DND-41 (cell line): ENCODE measurements at regions not wholly inside any gene's neighbourhood (a gene's known extent, or its start where the extent isn't known, plus 50 kb on each side); places are given as distances from the start of the nearest gene placed in this dataset.

Source experiments
- CTCF ChIP-seq: IDR thresholded peaks from 2 replicates; pipeline ENCODE4 v1.5.1; 2012; ENCODE audit warnings: borderline replicate concordance, low read length, moderate library complexity, mild to moderate bottlenecking; ENCODE audit not compliant: poor library complexity, severe bottlenecking; ENCODE audit errors: extremely low read depth
- EZH2 ChIP-seq: IDR thresholded peaks from 3 replicates; pipeline ENCODE4 v1.6.1; 2012; ENCODE audit warnings: borderline replicate concordance, low read depth, mild to moderate bottlenecking, moderate library complexity, low read length, inconsistent platforms; ENCODE audit not compliant: severe bottlenecking

GRCh38 chr2:66683599-66683998, 248.7 kb downstream of the MEIS1 start:
- TF ChIP-seq CTCF (no peak), EZH2 (no peak)
